Prostate gland (tissue), 2 donors: ENCODE measurements at regions not wholly inside any gene's neighbourhood (a gene's known extent, or its start where the extent isn't known, plus 50 kb on each side); places are given as distances from the start of the nearest gene placed in this dataset.
A peak's percentile ranks its signal among the peaks of the same experiment; 100 is the strongest.

Experiments used
- DNase-seq: peaks from one replicate; pipeline ENCODE4 v3.0.0-alpha.2; 2019; ENCODE audit warnings: low spot score
- H3K27ac ChIP-seq, 2 donors: fragments of 200-600 bp; sonication (generic); 2 replicates each; pipeline ENCODE4 v1.5.1; 2017 to 2019
- H3K27me3 ChIP-seq: fragments of 200-600 bp; sonication (generic); replicated peaks from 2 replicates; pipeline ENCODE4 v1.5.1; 2019; ENCODE audit not compliant: insufficient read depth
- H3K36me3 ChIP-seq, 2 donors: fragments of 200-600 bp; sonication (generic); 1 replicate in 1 of 2; 2 replicates in 1 of 2; pipeline versions ENCODE4 v1.5.1 to v1.8.1; 2017 to 2019
- H3K4me1 ChIP-seq: fragments of 200-600 bp; sonication (generic); replicated peaks from 2 replicates; pipeline ENCODE4 v1.5.1; 2019
- H3K4me3 ChIP-seq, 2 donors: fragments of 200-600 bp; sonication (generic); 2 replicates each; pipeline ENCODE4 v1.5.1; 2017 to 2019
- H3K9me3 ChIP-seq: fragments of 200-600 bp; sonication (generic); 2 replicates; pipeline ENCODE4 v1.5.1; 2017
- CTCF ChIP-seq, 4 experiments: fragments of 200-600 bp in 2 of 4; fragments of 450-650 bp in 2 of 4; sonication (generic) in 2 of 4; IDR thresholded peaks; 1 replicate in 3 of 4; 2 replicates in 1 of 4; pipeline ENCODE4 v1.5.1; 2016 to 2019; ENCODE audit warnings: antibody characterized with exemption in 4 of 4, mild to moderate bottlenecking in 2 of 4, moderate library complexity in 2 of 4
- POLR2A ChIP-seq: fragments of 450-650 bp; IDR thresholded peaks from one replicate; pipeline ENCODE4 v1.6.1; 2016; ENCODE audit warnings: antibody characterized with exemption, mild to moderate bottlenecking
- POLR2AphosphoS5 ChIP-seq: sonication (generic); formaldehyde crosslinking; IDR thresholded peaks from one replicate; pipeline ENCODE4 v1.6.1; 2017; ENCODE audit warnings: antibody characterized with exemption
- WGBS: methylation state at CpG from one replicate; pipeline ENCODE4 v1.1.5; 2018; 5-methylcytosine and 5-hydroxymethylcytosine counted together
- intact Hi-C: fragments of 100-400 bp; cut with DNase I; formaldehyde crosslinking; loops from one replicate; pipeline ENCODE4 v1.14.2; 2022

DNA sequence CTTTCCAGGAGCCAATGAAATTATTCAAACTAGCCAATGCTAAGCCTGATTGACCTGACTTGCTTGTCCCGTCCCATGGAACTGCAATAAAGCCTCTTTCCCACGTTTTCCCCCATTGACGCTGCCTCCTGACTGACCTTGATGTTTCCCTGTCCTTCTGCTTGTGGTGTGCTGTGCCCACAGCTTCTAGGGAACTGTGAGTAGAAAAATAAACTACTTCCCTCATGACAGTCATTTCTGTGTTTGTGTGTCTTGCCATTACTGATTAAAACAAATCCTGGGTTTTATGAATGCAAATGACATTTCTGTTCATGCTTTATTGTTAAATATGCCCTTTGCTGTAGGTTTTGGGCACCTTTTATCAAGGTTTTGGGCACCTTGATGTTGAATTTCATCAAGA lies 91.3 kb upstream of the ABI1 start:
- no peak for TF ChIP-seq POLR2AphosphoS5
- no peak for TF ChIP-seq POLR2A
- no peak for TF ChIP-seq CTCF (IDR thresholded peaks at IDR 0.05)
- intact Hi-C loops, result no loop called here
- H3K4me1 ChIP-seq, result no peaks in the 10 kb centered on the region

DNA sequence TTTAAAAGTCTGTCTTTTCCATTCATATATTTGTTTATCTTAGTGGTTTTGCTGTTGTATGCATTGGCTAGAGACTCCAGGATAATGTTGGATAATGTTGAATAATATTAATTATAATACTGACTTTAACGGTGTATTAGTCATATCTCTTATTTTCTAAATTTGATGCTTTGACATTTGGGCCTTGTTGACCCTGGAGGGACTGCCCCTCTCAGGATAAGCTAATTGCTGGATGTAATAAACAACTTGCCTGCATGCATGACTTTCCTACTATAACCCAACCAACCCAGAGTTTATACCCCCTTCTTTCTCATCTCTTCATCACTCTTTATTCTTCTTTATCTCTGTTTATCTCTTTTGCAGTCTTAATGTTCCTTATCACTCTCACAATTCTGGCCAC lies 90.9 kb upstream of the ABI1 start:
- Histone ChIP-seq H3K4me3 (no peak overlapping the region), H3K27ac (no peak overlapping the region), H3K27me3 (no peaks in the 10 kb centered on the region), H3K4me1 (no peaks in the 10 kb centered on the region), H3K9me3 (no peaks in the 10 kb centered on the region), H3K36me3 (no peaks in the 10 kb centered on the region)
- WGBS, result 59% methylated on average over 1 of the region's 1 CpG
- TF ChIP-seq POLR2A (no peak), POLR2AphosphoS5 (no peak), CTCF (IDR thresholded peaks at IDR 0.05) (no peak)
- no peak for DNase-seq
- intact Hi-C loops, result no loop called here

More for the DNA sequence above, 91.3 kb upstream of the ABI1 start:
- no peak overlapping the region for H3K27ac ChIP-seq
- 55% methylated on average over 3 of the region's 3 CpGs for WGBS
- H3K27me3 ChIP-seq, result no peaks in the 10 kb centered on the region
- no peak overlapping the region for H3K4me3 ChIP-seq
- H3K36me3 ChIP-seq, result no peaks in the 10 kb centered on the region
- no peak for DNase-seq
- H3K9me3 ChIP-seq, result no peaks in the 10 kb centered on the region

GRCh38 chr10:26950934-26951333 lies 90.2 kb upstream of the ABI1 start:
- no peak for TF ChIP-seq POLR2AphosphoS5
- no peak for TF ChIP-seq POLR2A
- TF ChIP-seq CTCF (IDR thresholded peaks at IDR 0.05), result no peak
- Histone ChIP-seq H3K9me3 (no peaks in the 10 kb centered on the region), H3K27me3 (no peaks in the 10 kb centered on the region), H3K4me1 (no peaks in the 10 kb centered on the region), H3K36me3 (no peaks in the 10 kb centered on the region), H3K4me3 (no peak overlapping the region), H3K27ac (no peak overlapping the region)
- no peak for DNase-seq
- intact Hi-C loops, result no loop called here

DNA sequence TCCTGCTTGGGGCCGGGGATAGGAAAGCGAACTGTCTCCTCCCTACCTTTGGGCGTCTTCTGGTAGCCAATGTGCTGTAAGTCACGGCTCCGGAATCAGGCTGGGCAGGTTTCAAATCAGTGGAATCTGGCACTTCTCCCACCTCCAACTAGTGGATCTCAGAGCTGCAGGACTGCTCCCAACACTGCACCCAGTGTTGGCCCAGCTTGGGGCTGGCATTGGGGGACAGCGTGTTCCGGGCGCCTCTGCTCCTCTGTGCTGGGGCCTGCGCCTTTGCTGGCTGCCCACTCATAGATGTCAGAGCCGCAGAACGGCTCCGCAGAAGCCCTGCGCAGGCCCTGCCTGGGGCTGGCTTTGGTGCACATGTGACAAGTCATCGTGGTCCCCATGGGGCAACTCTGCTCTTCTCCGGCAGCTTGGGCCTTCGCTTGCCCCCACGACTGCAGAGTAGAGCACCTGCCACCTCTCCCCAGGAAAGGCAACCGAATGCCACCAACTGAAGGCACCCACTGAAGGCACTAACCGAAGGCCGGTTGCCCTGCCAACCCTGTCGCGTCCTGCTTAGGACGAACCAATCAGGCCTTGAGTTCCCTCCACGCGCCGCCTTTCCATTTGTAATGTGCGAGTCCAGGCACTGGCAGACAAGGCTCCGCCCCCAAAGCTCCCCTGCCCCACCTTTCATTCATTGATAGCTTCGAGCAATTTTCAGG lies 85.5 kb upstream of the ABI1 start:
- no peaks in the 10 kb centered on the region for H3K9me3 ChIP-seq
- H3K4me3 ChIP-seq, result no peak overlapping the region
- TF ChIP-seq POLR2A (no peak), CTCF (IDR thresholded peaks at IDR 0.05) (no peak), POLR2AphosphoS5 (no peak)
- no peak overlapping the region for H3K27ac ChIP-seq
- no peaks in the 10 kb centered on the region for H3K36me3 ChIP-seq
- no peaks in the 10 kb centered on the region for H3K4me1 ChIP-seq
- H3K27me3 ChIP-seq, result no peaks in the 10 kb centered on the region
- intact Hi-C loops, result no loop called here
- peak; percentile 33 for DNase-seq
- WGBS, result 54% methylated on average over 29 of the region's 29 CpGs

DNA sequence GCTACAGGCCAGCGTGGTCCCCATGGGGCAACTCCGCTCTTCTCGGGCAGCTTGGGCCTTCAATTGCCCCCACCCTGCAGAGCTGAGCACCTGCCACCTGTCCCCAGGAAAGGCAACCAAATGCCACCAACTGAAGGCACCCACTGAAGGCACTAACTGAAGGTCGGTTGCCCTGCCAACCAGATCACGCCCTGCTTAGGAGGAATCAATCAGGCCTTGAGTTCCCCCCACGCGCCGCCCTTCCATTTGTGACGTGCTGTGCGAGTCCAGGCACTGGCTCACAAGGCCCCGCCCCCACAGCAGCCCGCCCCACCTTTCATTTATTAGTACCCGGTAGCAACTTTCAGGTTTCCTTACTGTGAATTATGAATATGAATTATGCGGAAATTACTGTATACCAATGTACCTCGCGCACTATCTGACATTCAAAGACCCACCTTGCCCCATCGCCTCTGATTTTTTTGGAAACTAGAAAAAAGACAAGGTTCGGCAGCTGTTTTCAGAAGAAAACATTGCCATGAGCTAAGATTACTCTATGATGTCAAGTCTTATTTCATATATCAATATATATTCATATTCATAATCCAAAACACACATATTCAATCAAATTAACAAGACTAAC lies 83.6 kb upstream of the ABI1 start:
- Histone ChIP-seq H3K4me3 (no peak overlapping the region), H3K27ac (no peak overlapping the region), H3K9me3 (no peaks in the 10 kb centered on the region), H3K27me3 (no peaks in the 10 kb centered on the region), H3K4me1 (no peaks in the 10 kb centered on the region), H3K36me3 (no peaks in the 10 kb centered on the region)
- no peak for DNase-seq
- intact Hi-C loops, result no loop called here
- WGBS, result 90% methylated on average over 17 of the region's 18 CpGs
- TF ChIP-seq POLR2A (no peak), CTCF (IDR thresholded peaks at IDR 0.05) (no peak), POLR2AphosphoS5 (no peak)
